Fibroblast of skin of scalp (primary cell): ENCODE measurements at regions not wholly inside any gene's neighbourhood (a gene's known extent, or its start where the extent isn't known, plus 50 kb on each side); places are given as distances from the start of the nearest gene placed in this dataset.
A peak's percentile ranks its signal among the peaks of the same experiment; 100 is the strongest.

Experiments
- DNase-seq: peaks from one replicate; pipeline ENCODE4 v3.0.0-alpha.2; 2013

DNA sequence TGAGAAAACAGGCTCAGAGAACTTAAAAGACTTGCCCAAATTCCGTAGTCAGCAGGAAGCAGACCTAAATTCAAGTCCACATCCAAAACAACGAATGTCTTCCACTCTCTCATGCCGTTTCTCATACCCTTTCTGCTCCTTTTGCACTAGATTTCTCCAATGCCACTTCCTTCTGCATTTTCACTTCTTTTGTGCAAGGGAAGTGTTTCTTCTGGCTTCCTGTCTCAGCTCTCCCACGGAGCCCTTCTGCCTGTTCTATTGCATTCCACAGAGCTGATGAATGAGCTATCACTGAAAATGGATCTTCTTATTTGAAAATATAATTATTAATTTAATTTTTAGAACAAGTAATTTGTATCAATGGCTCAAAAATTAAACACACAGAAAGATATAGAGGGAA lies 56.1 kb upstream of the STK24 start:
- DNase-seq, result peak; percentile 51

GRCh38 chr13:98629055-98629454 lies 52.1 kb upstream of the STK24 start:
- no peak for DNase-seq
